Tibial nerve (tissue), 3 donors: ENCODE measurements at regions not wholly inside any gene's neighbourhood (a gene's known extent, or its start where the extent isn't known, plus 50 kb on each side); places are given as distances from the start of the nearest gene placed in this dataset.

ENCODE experiments used
- CTCF ChIP-seq, 5 experiments: fragments of 200-600 bp in 3 of 5; fragments of 450-650 bp in 2 of 5; sonication (generic) in 3 of 5; IDR thresholded peaks; one replicate each; pipeline ENCODE4 v1.5.1; 2016 to 2019; ENCODE audit warnings: antibody characterized with exemption in 5 of 5, mild to moderate bottlenecking in 3 of 5, moderate library complexity in 2 of 5
- POLR2A ChIP-seq, 2 donors: fragments of 450-650 bp; IDR thresholded peaks; one replicate each; pipeline ENCODE4 v1.6.1; 2017; ENCODE audit warnings: antibody characterized with exemption in 2 of 2, mild to moderate bottlenecking in 2 of 2, moderate library complexity in 2 of 2

DNA sequence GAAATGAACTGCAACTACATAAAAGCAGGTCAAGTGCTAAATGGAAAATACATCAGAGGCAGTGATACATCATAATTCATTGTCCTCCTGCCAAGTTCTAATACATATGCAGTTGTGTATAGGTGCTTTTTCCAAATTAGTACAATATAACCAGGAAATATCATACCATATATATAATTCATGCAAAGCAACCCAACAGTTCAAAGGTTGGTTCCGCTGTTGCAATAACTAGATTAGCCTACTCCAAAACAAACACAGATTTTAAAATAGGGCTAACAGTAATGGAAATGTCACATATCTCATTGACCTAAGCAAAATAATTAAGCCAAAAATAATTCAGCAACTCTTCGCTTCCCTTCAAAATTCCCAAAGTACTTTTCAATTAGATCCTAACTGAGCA, 88.9 kb upstream of the NEBL start:
- no peak for TF ChIP-seq CTCF (IDR thresholded peaks at IDR 0.05)
- no peak for TF ChIP-seq POLR2A (IDR thresholded peaks at IDR 0.05)
